SK-N-DZ (cell line): ENCODE measurements at regions not wholly inside any gene's neighbourhood (a gene's known extent, or its start where the extent isn't known, plus 50 kb on each side); places are given as distances from the start of the nearest gene placed in this dataset.
A peak's percentile ranks its signal among the peaks of the same experiment; 100 is the strongest.
"Not testable (repeated sequence)": the region's sequence is repeated elsewhere in the genome, so short reads cannot be mapped to it uniquely, and the experiment has no call there.

Source experiments
- DNase-seq: peaks from one replicate; pipeline ENCODE4 v3.0.0-alpha.2; 2015; ENCODE audit warnings: low spot score

- peak; percentile 69 for DNase-seq
Measured at GRCh38 chr20:48329676-48330664, 497.8 kb downstream of the PREX1 start.

- no peak for DNase-seq
Measured at GRCh38 chr20:48329031-48329615, 498.7 kb downstream of the PREX1 start.

GRCh38 chr20:48327848-48328247 is 500.0 kb downstream of the PREX1 start:
- DNase-seq, result not testable (repeated sequence)

- peak; percentile 52 for DNase-seq
Measured at GRCh38 chr20:48326868-48327267, 500.9 kb downstream of the PREX1 start.

- DNase-seq, result no peak
Measured at GRCh38 chr20:48326434-48326691, 501.4 kb downstream of the PREX1 start.

GRCh38 chr20:48325656-48326433 is 502.0 kb downstream of the PREX1 start:
- DNase-seq, result no peak

GRCh38 chr20:48324744-48325143 is 503.1 kb downstream of the PREX1 start:
- DNase-seq, result no peak

- no peak for DNase-seq
Measured at GRCh38 chr20:48321271-48321670, 506.5 kb downstream of the PREX1 start.

- DNase-seq, result no peak
Measured at GRCh38 chr20:48319943-48320584, 507.7 kb downstream of the PREX1 start.

GRCh38 chr20:48317578-48317977 is 510.2 kb downstream of the PREX1 start:
- no peak for DNase-seq

GRCh38 chr20:48314925-48315592 is 512.7 kb downstream of the PREX1 start:
- no peak for DNase-seq

- peak; percentile 82 for DNase-seq
Measured at GRCh38 chr20:48313324-48313723, 514.5 kb downstream of the PREX1 start.

- no peak for DNase-seq
Measured at GRCh38 chr20:48311956-48312355, 515.8 kb downstream of the PREX1 start.

- no peak for DNase-seq
Measured at GRCh38 chr20:48310305-48310704, 517.5 kb downstream of the PREX1 start.

- peak; percentile 71 for DNase-seq
Measured at GRCh38 chr20:48309293-48309692, 518.5 kb downstream of the PREX1 start.

- peak; percentile 74 for DNase-seq
Measured at GRCh38 chr20:48308882-48309281, 518.9 kb downstream of the PREX1 start.

GRCh38 chr20:48308232-48308781 is 519.5 kb downstream of the PREX1 start:
- DNase-seq, result peak; percentile 93

GRCh38 chr20:48307277-48307676 is 520.5 kb downstream of the PREX1 start:
- no peak for DNase-seq

- DNase-seq, result no peak
Measured at GRCh38 chr20:48302844-48303542, 517.7 kb upstream of the SULF2 start.

- no peak for DNase-seq
Measured at GRCh38 chr20:48302149-48302548, 516.9 kb upstream of the SULF2 start.
